ENCODE measurements at regions not wholly inside any gene's neighbourhood (a gene's known extent, or its start where the extent isn't known, plus 50 kb on each side); places are given as distances from the start of the nearest gene placed in this dataset.
"Not testable (repeated sequence)": the region's sequence is repeated elsewhere in the genome, so short reads cannot be mapped to it uniquely, and the experiment has no call there.

GRCh38 chr5:167427641-167428040 is 863.8 kb upstream of the WWC1 start:
- not testable (repeated sequence) for TF ChIP-seq EP300 (conservative IDR thresholded peaks at IDR 0.05; ENCODE audit: poor library complexity, severe bottlenecking); SMC3 (conservative IDR thresholded peaks at IDR 0.05; ENCODE audit: poor library complexity); REST (IDR thresholded peaks at IDR 0.05; ENCODE audit: borderline replicate concordance); CTCF (IDR thresholded peaks at IDR 0.05; ENCODE audit: poor library complexity, severe bottlenecking); EZH2 (IDR thresholded peaks at IDR 0.05; ENCODE audit: borderline replicate concordance, insufficient read depth, low read length, poor library complexity, severe bottlenecking); RAD21 (conservative IDR thresholded peaks at IDR 0.05)
